ENCODE measurements at regions not wholly inside any gene's neighbourhood (a gene's known extent, or its start where the extent isn't known, plus 50 kb on each side); places are given as distances from the start of the nearest gene placed in this dataset.

GRCh38 chr1:38463074-38463473 is 396.5 kb downstream of the RRAGC start:
- H3K9me1 ChIP-seq (ENCODE audit: control insufficient read depth, insufficient read depth, low read length), result no peaks in the 10 kb centered on the region
- no peak for FAIRE-seq
- ChIA-PET CTCF (ENCODE audit: low intra/inter-chr PET ratio) (no interaction called here), POLR2A (interaction anchor here (0.7 kb wide), 1 partner anchor 109 kb away, joined by 3 read pairs; no protein-coding TSS in a partner anchor)
- peaks cover 20 to 30% of the 10 kb centered on the region in 2 experiments for H3K27me3 ChIP-seq (ENCODE audit: control insufficient read depth in 2 of 2, insufficient read depth in 2 of 2, low read length in 2 of 2)
- no peak overlapping the region for H3K9ac ChIP-seq (ENCODE audit: insufficient read depth in 1 of 2, low read depth in 2 of 2, low read length in 2 of 2)
- intact Hi-C loops (cut with micrococcal nuclease), result no loop called here
- no peaks in the 10 kb centered on the region for H3K36me3 ChIP-seq (ENCODE audit: control insufficient read depth, insufficient read depth, low read length)
- TF ChIP-seq L3MBTL2 (IDR thresholded peaks at IDR 0.05) (no peak), PKNOX1 (IDR thresholded peaks at IDR 0.05) (no peak), ZNF507 (tag; conservative IDR thresholded peaks at IDR 0.05) (no peak), ZNF586 (CRISPR knock-in tag; conservative IDR thresholded peaks at IDR 0.05) (no peak), GABPA (tag; conservative IDR thresholded peaks at IDR 0.05; ENCODE audit: low read depth) (no peak), FOXO4 (CRISPR knock-in tag; IDR thresholded peaks at IDR 0.05) (no peak), MAFF (IDR thresholded peaks at IDR 0.05; ENCODE audit: low read length) (no peak), SAFB2 (IDR thresholded peaks at IDR 0.05; ENCODE audit: borderline replicate concordance, low read depth, low read length, severe bottlenecking) (no peak), ZNF311 (CRISPR knock-in tag; IDR thresholded peaks at IDR 0.05) (no peak), ZNF23 (CRISPR knock-in tag; IDR thresholded peaks at IDR 0.05) (no peak), ESRRA (IDR thresholded peaks at IDR 0.05; ENCODE audit: borderline replicate concordance, low read depth) (no peak), STAG1 (CRISPR knock-in tag; IDR thresholded peaks at IDR 0.05; ENCODE audit: borderline replicate concordance) (no peak)
- no peak overlapping the region for H3K27ac ChIP-seq (ENCODE audit: extremely low read depth, low read depth, low read length)
- H3K4me1 ChIP-seq (replicated peaks in 1 of 2; ENCODE audit: control insufficient read depth in 2 of 2, insufficient read depth in 2 of 2, low read length in 2 of 2), result no peaks in the 10 kb centered on the region
- H3K4me3 ChIP-seq, result no peak overlapping the region
- H3K79me2 ChIP-seq (ENCODE audit: control insufficient read depth, insufficient read depth, low read length), result no peaks in the 10 kb centered on the region
- no peak overlapping the region for H3K4me2 ChIP-seq (ENCODE audit: insufficient read depth, low read length)
- H3K9me3 ChIP-seq (replicated peaks; ENCODE audit: control insufficient read depth, insufficient read depth, low read depth, low read length), result no peaks in the 10 kb centered on the region
- no peaks in the 10 kb centered on the region; the same call in 1 of the 2 replicates for H4K20me1 ChIP-seq (replicated peaks; ENCODE audit: control insufficient read depth, insufficient read depth, low read length)
- no peak overlapping the region for H2AFZ ChIP-seq (ENCODE audit: low read depth, low read length)
- BruUV-seq (replicated peaks), result no TSS peak
- in situ Hi-C loops (cut with MboI), result no loop called here
- no peak for DNase-seq (ENCODE audit: extremely low read depth in 1 of 4, low spot score in 3 of 4)
- ATAC-seq, result no peak

All from K562 (cell line).